ENCODE measurements at regions not wholly inside any gene's neighbourhood (a gene's known extent, or its start where the extent isn't known, plus 50 kb on each side); places are given as distances from the start of the nearest gene placed in this dataset.

DNA sequence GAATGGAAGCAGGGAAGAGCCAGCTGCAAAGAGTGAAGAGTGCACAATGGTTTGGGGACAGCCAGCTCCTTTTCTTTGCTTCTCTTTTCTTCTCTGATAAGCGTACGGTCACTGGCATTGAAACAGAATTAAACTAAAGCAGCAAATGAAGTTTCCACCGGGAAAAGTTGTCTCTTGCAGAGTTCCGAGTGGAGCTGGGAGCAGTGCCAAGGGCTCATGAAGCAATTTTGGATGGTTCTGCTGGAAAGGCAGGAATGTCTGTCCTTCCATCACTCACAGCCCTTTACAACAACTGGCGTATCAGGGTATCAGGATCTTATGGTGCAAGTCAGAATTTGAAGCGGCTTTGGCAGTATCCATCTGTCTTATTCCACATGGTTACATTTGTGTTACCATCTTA lies 1042.9 kb downstream of the NTRK3 start:
- H3K23ac ChIP-seq (ENCODE audit: insufficient read length), result no peak overlapping the region
- no peak overlapping the region for H2AK5ac ChIP-seq (ENCODE audit: low read depth, low read length)
- H3K4ac ChIP-seq (replicated peaks; ENCODE audit: insufficient read length, low read depth, low read length), result no peak overlapping the region
- no peak overlapping the region for H3K4me2 ChIP-seq (ENCODE audit: insufficient read depth in 1 of 2, low read depth in 2 of 2, low read length in 2 of 2)
- no peak overlapping the region for H4K91ac ChIP-seq (replicated peaks; ENCODE audit: insufficient read length, low read length)
- no peaks in the 10 kb centered on the region for H3K9me3 ChIP-seq (ENCODE audit: insufficient read depth in 2 of 2, low read depth in 1 of 2, low read length in 1 of 2)
- H3K27me3 ChIP-seq (replicated peaks in 1 of 4; ENCODE audit: control insufficient read depth in 3 of 4, extremely low read depth in 1 of 4, insufficient read depth in 3 of 4, low read length in 3 of 4), result peaks cover 0 to 2% (median under 1%) of the 10 kb centered on the region in 4 experiments; a peak in 2 of 7 replicates
- H3K18ac ChIP-seq (ENCODE audit: extremely low read depth, low read length), result no peak overlapping the region
- no peak overlapping the region for H3K56ac ChIP-seq (replicated peaks; ENCODE audit: insufficient read length, low read depth, low read length)
- H3K79me1 ChIP-seq (ENCODE audit: low read depth, low read length), result no peaks in the 10 kb centered on the region
- ChIA-PET POLR2A (ENCODE audit: partially characterized antibody) (no interaction called here), CTCF (ENCODE audit: partially characterized antibody) (no interaction called here)
- no peak overlapping the region for H3K4me3 ChIP-seq (ENCODE audit: extremely low read depth in 1 of 4, insufficient read depth in 2 of 4, low read depth in 3 of 4, low read length in 4 of 4)
- WGBS, 2 experiments (ENCODE audit: extremely low coverage in 1 of 2, insufficient coverage in 1 of 2, insufficient read length in 1 of 2, insufficient replicate concordance in 2 of 2, low coverage in 1 of 2, low lambda C conversion rate in 2 of 2, missing lambda C conversion rate in 1 of 2), result 93% methylated on average over 6 of the region's 6 CpGs; no CpG with 5 or more reads in 1 of the 2 experiments
- no peaks in the 10 kb centered on the region for H3K79me2 ChIP-seq (ENCODE audit: control insufficient read depth in 1 of 2, insufficient read depth in 2 of 2, low read length in 2 of 2)
- 0 out of 2 replicates have a peak overlapping the region, but pooled peaks have one; percentile 56 for H2BK20ac ChIP-seq (ENCODE audit: low read length)
- H2AFZ ChIP-seq (ENCODE audit: low read length), result no peak overlapping the region
- H4K8ac ChIP-seq (ENCODE audit: extremely low read depth, insufficient read depth, low read length), result no peak overlapping the region
- no peak overlapping the region for H2BK120ac ChIP-seq (replicated peaks; ENCODE audit: low read depth, low read length)
- no peaks in the 10 kb centered on the region for H3K23me2 ChIP-seq (ENCODE audit: low read depth, low read length)
- H3K27ac ChIP-seq (ENCODE audit: low read depth, low read length), result no peak overlapping the region
- H3K9ac ChIP-seq (replicated peaks in 1 of 4; ENCODE audit: extremely low read depth in 1 of 4, low read depth in 3 of 4, low read length in 3 of 4), result no peak overlapping the region
- H2BK15ac ChIP-seq (ENCODE audit: low read length), result no peak overlapping the region
- H2BK12ac ChIP-seq (ENCODE audit: low read depth, low read length), result no peak overlapping the region
- H2BK5ac ChIP-seq (ENCODE audit: low read depth, low read length), result no peak overlapping the region
- FAIRE-seq (no peak), DNase-seq (ENCODE audit: low read depth in 1 of 2, low spot score in 2 of 2) (no peak)
- H3K36me3 ChIP-seq (ENCODE audit: control insufficient read depth in 2 of 4, insufficient read depth in 4 of 4, low read length in 3 of 4), result no peaks in the 10 kb centered on the region
- no peak overlapping the region for H3K14ac ChIP-seq (ENCODE audit: insufficient read length)
- H3K4me1 ChIP-seq (replicated peaks in 1 of 4; ENCODE audit: control insufficient read depth in 3 of 4, insufficient read depth in 4 of 4, low read length in 3 of 4), result peaks cover 0 to 5% (median 0%) of the 10 kb centered on the region in 4 experiments; a peak in 1 of 7 replicates
- no peak overlapping the region for H4K5ac ChIP-seq (ENCODE audit: insufficient read length, low read depth, low read length)
- no peaks in the 10 kb centered on the region for H4K20me1 ChIP-seq (replicated peaks in 1 of 2; ENCODE audit: control insufficient read depth in 1 of 2, insufficient read depth in 2 of 2, low read length in 2 of 2)
- no peak for TF ChIP-seq CHD7 (IDR thresholded peaks at IDR 0.05; ENCODE audit: insufficient replicate concordance, low read length)
